NCI-H2081 (cell line): ENCODE measurements at regions not wholly inside any gene's neighbourhood (a gene's known extent, or its start where the extent isn't known, plus 50 kb on each side); places are given as distances from the start of the nearest gene placed in this dataset.

ENCODE experiments used
- DNase-seq, 2 experiments: peaks; one replicate each; lab custom pipeline; 2025; lab: John Stamatoyannopoulos, UW

DNA sequence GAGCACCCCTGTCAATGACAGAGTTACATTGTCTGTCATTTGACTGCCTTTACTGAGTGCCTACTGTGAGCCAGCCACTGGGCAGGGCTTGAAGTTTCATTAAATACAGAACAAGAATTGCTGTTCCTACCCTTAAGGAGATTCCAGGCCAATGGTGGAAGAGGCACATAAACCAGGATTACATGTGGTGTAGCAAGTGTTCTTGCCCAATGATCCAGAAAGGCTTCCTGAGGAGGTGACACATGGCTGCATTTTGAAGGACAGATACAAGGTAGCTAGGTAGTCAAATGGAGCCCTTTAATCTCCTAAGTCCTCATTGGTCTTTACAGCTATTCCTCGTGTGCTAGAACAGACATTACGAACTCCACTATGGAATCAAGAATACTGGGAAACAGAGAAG, 312.7 kb downstream of the ETAA1 start:
- no peak for DNase-seq

DNA sequence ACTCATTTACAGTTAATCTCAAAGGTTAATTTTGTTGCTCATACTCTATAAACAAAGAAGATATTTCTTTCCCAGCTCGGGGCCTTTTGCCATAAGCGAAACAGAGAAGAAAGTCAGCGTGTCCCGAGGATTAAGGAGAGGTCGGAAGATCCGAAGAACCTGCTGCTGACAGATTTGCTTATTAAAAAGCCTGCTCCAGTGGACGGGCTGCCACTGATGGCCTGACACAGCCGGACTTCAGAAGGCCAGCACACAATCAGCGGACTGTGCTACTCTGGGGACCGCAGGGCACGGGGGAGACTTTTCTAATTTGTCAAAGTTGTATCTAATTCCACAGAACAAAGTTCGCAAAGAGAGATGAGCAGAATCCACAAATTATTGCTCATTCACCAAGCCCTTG, 315.4 kb downstream of the ETAA1 start:
- no peak for DNase-seq

DNA sequence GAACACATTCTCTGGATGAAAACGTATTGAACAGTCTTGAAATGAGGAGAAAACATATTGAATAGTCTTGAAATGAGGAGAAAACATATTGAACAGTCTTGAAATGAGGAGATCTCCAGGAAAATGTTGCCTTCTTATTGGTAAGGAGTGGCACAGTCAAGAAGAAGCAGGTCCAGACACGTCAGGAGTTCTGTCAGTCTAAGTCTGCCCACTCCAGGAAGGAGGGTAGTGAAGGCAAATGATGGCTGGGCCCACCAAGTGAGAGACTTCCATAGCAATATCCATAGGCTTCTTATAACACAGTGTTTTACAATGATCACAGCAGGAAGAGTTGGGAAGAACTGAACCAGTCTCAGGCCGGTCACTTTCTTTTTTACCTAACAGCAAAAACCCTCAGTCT, 316.2 kb downstream of the ETAA1 start:
- DNase-seq: no peak

GRCh38 chr2:67716895-67717396, 319.8 kb downstream of the ETAA1 start:
- DNase-seq: no peak

GRCh38 chr2:67717692-67718091, 320.6 kb downstream of the ETAA1 start:
- DNase-seq: no peak

GRCh38 chr2:67719351-67719750, 322.2 kb downstream of the ETAA1 start:
- no peak for DNase-seq

DNA sequence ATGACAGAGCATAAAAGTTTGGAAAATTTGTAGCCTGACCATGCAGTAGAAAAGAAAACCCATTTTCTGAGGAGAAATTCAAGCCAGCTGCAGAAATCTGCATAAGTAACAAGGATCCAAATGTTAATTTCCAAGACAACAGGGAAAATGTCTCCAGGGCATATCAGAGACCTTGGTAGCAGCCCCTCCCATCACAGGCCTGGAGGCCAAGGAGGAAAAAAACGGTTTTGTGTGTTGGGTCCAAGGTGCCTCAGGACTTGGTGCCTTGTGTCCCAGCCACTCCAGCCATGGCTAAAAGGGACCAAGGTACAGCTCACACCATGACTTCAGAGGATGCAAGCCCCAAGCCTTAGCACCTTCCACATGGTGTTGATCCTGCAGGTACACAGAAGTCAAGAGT, 324.4 kb downstream of the ETAA1 start:
- DNase-seq: no peak

DNA sequence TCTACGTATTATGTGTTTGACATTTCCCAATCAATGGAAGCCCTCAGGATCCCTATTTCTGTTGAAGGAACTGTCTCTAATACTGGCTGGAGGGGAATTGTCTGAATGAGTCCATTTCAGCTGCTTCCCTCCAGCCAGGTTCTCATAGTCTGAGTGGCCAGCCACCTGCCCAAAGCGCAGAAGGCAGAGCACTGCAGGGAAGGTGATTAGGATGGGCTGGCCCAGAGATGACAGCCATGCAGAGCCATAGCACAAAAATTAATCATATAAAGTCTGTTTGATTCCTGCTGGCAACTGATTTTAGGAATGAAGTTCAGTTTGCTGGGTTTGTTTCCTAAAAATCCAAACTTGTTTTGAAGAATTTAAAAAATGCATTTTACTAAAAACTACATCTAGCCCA, 327.1 kb downstream of the ETAA1 start:
- DNase-seq: no peak

GRCh38 chr2:67725731-67726130, 328.6 kb downstream of the ETAA1 start:
- no peak for DNase-seq

DNA sequence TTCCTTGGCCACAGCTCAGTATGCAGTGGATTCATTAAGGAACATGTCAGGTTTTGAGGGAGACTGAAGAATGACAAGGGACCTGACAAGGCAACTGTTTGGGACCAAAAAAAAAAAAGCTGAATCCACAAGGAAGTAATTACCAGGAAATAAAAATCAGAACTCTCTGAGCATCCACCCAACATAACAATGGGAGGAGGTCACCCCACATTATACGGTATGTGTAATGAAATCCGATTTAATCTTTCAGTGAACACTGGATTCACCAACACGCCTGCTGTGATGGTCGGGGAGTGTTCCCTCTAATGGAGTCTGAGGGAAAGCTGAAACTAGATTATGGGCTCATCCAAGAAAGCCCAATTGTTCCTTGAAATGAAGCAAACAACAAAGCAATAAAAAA, 329.3 kb downstream of the ETAA1 start:
- peak in 1 of 2 experiments; percentile 30 for DNase-seq

- no peak for DNase-seq
These were observed 330.0 kb downstream of the ETAA1 start for GRCh38 chr2:67727131-67727530.

DNA sequence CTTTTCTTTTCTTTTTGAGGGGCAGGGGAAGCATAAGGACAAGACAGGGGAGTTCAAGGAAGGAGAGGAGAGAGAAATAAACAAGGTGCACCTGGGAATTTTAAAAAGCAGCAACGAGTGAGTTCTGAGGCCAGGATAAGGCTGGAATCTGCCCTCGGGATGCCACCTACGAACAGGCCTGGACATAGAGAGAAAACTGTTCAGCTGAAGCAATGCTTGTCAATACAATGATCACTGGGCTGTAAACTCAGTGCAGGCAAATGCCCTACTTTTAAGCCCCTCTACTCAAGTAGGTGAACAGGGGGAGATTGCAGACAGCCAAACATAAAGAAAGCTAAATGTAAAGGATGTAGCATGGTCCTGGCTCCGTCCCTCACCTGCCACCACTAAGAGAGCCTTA, 330.5 kb downstream of the ETAA1 start:
- DNase-seq: no peak

- DNase-seq: no peak
These were observed 332.3 kb downstream of the ETAA1 start for GRCh38 chr2:67729474-67729873.

GRCh38 chr2:67733517-67733916, 329.3 kb downstream of the C1D start:
- peak; percentile 19 to 20 for DNase-seq

DNA sequence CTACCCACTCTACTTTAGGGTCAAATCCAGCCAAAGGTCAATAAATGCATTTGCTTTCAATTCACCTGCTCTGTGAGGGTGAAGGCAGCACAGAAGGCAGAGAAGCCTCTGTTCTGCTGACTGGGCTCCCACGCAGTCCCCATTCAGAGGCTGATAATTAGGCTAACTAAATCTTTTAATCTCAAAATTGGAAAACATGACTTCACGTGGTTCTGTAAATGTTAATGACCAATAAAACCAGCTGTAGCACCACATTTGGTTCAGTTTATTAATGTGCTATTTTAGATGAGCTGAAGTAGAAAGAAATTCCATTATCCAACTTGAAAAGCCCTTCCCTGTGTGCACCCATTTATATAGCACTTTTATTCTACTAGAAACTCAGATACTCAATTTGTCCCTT, 310.6 kb downstream of the C1D start:
- no peak for DNase-seq

DNA sequence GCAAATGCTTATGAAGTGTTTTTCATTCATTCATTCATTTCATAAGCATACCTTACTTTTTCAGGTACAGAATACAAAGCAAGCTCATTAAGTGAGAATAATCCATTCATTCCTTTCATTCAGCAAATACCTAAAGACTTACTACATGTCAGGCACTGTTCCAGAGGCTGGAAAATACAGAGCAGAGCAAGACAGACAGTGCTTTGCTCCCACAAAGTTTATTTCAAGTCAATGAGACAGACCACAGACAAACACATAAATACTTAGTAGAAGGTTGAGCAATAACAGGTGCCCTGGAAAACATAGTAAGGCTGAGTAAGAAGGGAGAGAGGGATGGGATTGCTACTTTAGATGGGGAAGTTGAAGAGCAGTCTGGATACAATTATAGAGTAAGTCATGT, 309.8 kb downstream of the C1D start:
- no peak for DNase-seq

DNA sequence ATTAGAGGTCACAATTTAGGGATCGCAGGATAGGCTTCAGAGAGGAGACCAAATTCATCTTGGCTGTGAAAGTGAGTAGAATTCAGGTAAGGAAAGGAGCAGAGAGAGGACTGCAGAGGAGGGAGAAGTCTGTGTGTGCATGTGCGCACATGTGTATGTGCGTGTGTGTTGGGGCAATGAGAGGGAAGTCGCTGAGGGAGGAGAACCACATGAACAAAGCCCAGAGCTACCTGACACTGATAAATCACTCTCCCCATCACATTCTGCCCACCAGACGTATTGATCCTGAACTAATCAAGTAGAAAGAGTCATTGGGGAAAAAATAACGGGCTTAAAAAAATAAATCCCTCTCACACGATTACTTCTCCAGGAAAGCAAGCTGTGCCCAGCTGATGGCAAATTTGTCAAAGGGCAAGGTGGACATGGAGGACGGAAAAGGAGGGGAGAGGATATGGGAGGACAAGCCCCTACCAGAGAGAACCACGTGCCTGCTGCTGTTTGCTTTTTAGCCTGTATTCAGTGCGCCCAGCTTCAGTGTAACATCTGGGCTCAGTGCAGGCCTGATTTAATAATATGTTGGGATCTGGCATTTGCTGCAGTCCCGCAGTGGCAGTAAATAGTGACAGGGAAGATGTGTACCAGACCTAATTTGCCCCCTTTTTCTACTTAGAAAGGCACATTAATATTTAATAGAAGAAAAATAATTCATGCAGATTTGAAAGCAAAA, 307.5 kb downstream of the C1D start:
- DNase-seq: no peak

- no peak for DNase-seq
These were observed 301.8 kb downstream of the C1D start for GRCh38 chr2:67760995-67761394.

- DNase-seq: no peak
These were observed 291.4 kb downstream of the C1D start for GRCh38 chr2:67771380-67771779.

DNA sequence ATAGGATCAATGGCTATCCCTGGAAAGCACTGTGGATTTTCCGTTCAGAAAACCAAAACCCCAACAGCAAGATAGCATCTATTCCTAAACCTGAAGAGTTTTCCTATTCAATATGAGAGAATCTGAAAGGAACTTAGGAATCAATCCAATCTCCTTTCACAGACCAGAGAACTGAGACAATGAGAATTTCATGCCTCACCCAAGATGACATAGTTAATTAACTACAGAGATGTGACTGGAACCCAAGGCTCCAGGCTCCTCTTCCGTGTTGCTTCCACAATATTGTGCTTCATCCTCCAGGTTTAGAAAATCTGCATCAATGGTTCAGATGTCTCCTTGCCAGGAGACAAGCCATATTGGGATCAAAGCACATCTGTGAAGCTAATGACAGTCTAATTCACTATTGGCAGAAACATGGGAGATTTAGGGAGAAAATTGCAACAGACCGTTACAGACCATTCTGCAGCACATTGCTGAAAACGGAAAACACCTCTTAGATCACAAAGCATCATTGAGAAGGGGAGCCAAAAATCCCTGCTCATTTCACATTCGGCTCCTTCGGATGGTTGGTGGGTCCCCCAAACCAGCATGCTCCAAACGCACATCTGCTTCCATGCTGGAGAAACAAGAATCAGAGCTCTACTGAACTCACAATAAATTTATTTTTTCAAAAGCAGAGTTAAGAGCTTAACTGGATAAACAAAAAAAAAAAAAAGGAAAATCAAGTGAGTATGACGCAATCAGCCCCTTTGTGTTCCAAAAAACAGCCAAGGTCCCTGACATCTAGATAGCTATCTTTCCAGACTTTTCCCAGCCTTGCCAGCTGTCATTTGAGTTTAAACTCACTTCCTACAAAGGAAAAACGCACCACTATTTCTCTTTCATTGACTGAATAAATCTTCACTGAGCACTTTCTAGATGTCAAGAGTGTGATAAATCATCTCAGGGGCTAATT, 290.3 kb downstream of the C1D start:
- DNase-seq: no peak

DNA sequence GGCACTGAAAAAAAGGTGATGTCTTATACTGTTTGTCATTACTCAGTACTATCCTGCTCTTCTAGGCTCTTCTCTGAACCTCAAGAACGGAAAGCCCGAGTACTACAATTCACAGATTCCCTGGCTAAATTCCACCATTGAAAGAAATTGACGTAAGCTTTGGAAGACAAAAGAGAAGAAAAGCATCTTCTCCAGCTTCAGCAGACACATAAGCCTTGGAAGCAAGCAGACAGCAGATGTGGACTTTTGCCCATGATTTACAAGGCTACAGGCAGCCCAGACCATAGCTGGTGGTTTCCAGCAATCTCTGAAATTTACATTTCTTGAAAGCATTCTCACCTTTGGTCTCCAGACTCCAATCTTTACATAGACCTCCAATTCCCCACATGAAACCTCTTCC, 289.0 kb downstream of the C1D start:
- DNase-seq: no peak

DNA sequence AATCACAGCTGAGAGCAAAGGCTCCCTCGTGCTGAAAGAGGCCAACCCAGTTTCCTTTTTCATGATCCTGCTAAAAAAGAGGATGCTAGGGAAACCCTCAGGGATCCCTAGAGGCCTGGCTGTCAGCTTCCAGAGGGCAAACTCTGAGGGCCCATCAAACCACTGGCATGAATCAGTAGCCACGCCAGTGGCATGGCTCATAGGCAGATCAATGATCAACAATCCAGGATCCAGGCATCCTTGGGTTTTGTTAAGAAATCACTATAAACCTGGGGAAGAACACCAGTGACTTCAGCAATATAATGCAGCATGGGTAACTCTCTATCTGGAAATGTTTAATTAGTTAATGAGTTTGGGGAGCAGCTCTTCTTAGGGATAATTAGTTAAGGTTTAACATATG, 286.5 kb downstream of the C1D start:
- DNase-seq: no peak

DNA sequence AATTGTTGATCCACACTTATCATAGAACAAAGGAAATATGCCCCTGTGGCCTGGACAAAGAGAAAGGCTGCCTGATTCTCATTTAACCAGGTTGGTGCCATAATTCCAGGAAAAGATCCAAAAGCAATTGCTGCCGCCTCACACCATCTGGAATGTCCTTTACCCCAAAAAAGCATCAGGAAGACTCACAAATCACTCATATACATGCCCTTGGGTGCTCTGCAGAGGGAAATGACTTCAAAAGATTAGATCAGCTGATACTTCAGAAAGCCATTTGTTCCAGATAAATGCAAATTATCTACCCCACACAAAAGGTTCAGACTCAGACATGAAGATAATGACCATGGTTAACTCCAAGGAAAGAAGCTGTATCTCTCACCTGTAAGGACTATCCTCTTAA, 285.8 kb downstream of the C1D start:
- no peak for DNase-seq
